ENCODE measurements at regions not wholly inside any gene's neighbourhood (a gene's known extent, or its start where the extent isn't known, plus 50 kb on each side); places are given as distances from the start of the nearest gene placed in this dataset.

DNA sequence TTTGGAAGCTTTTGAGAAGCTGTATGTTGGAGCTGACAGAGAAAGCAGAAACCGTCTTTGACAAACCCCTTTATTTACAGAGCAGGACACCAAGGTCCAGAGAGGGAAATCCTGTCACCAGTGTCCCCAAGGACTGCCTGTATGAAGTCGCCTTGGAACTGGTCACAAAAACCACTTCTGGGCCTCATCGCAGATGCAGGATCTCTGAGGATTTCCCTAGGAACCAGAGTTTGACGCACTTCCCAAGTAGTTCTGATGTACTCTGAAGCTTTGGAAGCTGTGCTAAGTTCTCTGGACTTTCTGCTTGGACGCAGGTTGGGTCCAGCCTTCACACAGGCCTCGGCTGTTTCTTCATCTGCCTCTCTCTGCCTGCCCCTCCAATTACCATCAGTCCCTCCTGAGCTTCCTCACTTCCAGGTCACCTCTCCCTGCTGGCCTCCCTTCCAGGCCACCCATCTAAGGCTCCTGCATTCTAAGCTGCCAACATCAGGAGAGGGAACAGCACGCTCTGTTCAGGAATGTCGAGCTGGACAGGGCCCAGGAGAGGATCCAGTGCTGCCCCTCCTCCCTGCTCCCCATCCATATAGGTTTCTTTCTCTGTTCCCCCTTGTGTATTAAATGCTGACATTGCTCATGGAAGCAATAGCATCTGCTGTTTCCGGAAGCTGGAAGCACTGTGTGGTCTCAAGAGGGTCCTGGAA, 270.8 kb downstream of the OPA1 start:
- intact Hi-C loops (cut with micrococcal nuclease): no loop called here
- Histone ChIP-seq H3K27me3 (ENCODE audit: insufficient read depth, low read length) (no peaks in the 10 kb centered on the region; the same call in 1 of the 2 replicates), H3K27ac (ENCODE audit: low read depth, low read length) (no peak overlapping the region), H3K4me3 (replicated peaks in 1 of 2; ENCODE audit: low read depth in 1 of 2, low read length in 2 of 2) (no peak overlapping the region), H4K20me1 (ENCODE audit: insufficient read depth) (no peaks in the 10 kb centered on the region), H3K4me1 (ENCODE audit: control insufficient read depth in 1 of 2, insufficient read depth in 2 of 2, low read length in 2 of 2) (peaks cover 7 to 63% of the 10 kb centered on the region in 2 experiments), H3K36me3 (ENCODE audit: control insufficient read depth in 1 of 2, insufficient read depth in 2 of 2, low read length in 2 of 2) (no peaks in the 10 kb centered on the region), H3K9ac (ENCODE audit: low read length) (no peak overlapping the region), H3K79me2 (ENCODE audit: insufficient read depth, low read length) (no peaks in the 10 kb centered on the region), H3K4me2 (ENCODE audit: low read length) (no peak overlapping the region), H2AFZ (ENCODE audit: low read depth, low read length, poor library complexity, severe bottlenecking) (no peak overlapping the region), H3K9me3 (ENCODE audit: control insufficient read depth in 1 of 2, insufficient read depth in 1 of 2, low read depth in 1 of 2, low read length in 2 of 2) (no peaks in the 10 kb centered on the region), H3K9me2 (ENCODE audit: insufficient read depth) (no peaks in the 10 kb centered on the region)
- ATAC-seq (no peak), DNase-seq (ENCODE audit: low read depth, low spot score) (no peak)
- ChIA-PET CTCF (no interaction called here), RAD21 (ENCODE audit: low non-redundant PET in 1 of 2, low total read pairs in 2 of 2, uncharacterized antibody in 2 of 2, unreplicated experiment in 2 of 2) (no interaction called here), POLR2A (no interaction called here)
- BruUV-seq (replicated peaks): no TSS peak
- no peak for TF ChIP-seq CEBPB (IDR thresholded peaks at IDR 0.05; ENCODE audit: low read depth)
- TF ChIP-seq TCF7L2 (IDR thresholded peaks at IDR 0.05; ENCODE audit: borderline replicate concordance, extremely low read depth, insufficient read depth, insufficient read length): no peak
- TF ChIP-seq POLR2A (IDR thresholded peaks at IDR 0.05; ENCODE audit: borderline replicate concordance, extremely low read depth, insufficient read depth, insufficient read length): no peak
- no peak for TF ChIP-seq SIN3A (IDR thresholded peaks at IDR 0.05; ENCODE audit: low read depth)
- TF ChIP-seq ZBTB33 (IDR thresholded peaks at IDR 0.05; ENCODE audit: extremely low read depth, insufficient replicate concordance, low read length): no peak
- TF ChIP-seq RAD21 (IDR thresholded peaks at IDR 0.05; ENCODE audit: low read depth): no peak
- TF ChIP-seq EZH2 (IDR thresholded peaks at IDR 0.05): no peak
- no peak for TF ChIP-seq SP1 (IDR thresholded peaks at IDR 0.05; ENCODE audit: low read depth)
- TF ChIP-seq, protein P1, sequence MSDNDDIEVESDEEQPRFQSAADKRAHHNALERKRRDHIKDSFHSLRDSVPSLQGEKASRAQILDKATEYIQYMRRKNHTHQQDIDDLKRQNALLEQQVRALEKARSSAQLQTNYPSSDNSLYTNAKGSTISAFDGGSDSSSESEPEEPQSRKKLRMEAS (IDR thresholded peaks at IDR 0.05): no peak
- TF ChIP-seq ZNF274 (IDR thresholded peaks at IDR 0.05; ENCODE audit: low read depth, low read length): no peak
- TF ChIP-seq FOSL1 (IDR thresholded peaks at IDR 0.05; ENCODE audit: low read depth): no peak
- no peak for TF ChIP-seq JUND (IDR thresholded peaks at IDR 0.05)
- no peak for TF ChIP-seq ATF3 (IDR thresholded peaks at IDR 0.05)
- TF ChIP-seq CTCF (IDR thresholded peaks at IDR 0.05 in 2 of 3, conservative IDR thresholded peaks at IDR 0.05 in 1 of 3; ENCODE audit: borderline replicate concordance in 1 of 3, insufficient read depth in 1 of 3, low read depth in 2 of 3, low read length in 2 of 3): no peak
- no peak for TF ChIP-seq POLR2AphosphoS5 (IDR thresholded peaks at IDR 0.05; ENCODE audit: low read depth, low read length)
- no peak for TF ChIP-seq EZH2phosphoT487 (IDR thresholded peaks at IDR 0.05; ENCODE audit: borderline replicate concordance)
